Erythroblast (primary cell): ENCODE measurements at regions not wholly inside any gene's neighbourhood (a gene's known extent, or its start where the extent isn't known, plus 50 kb on each side); places are given as distances from the start of the nearest gene placed in this dataset.

Experiments
- GATA1 ChIP-seq: IDR thresholded peaks from 2 replicates; pipeline ENCODE4 v1.6.1; 2011; ENCODE audit warnings: low read depth, mild to moderate bottlenecking, control low read depth, low read length, moderate library complexity
- POLR2A ChIP-seq: IDR thresholded peaks from 2 replicates; pipeline ENCODE4 v1.6.1; 2011; ENCODE audit warnings: mild to moderate bottlenecking, low read length

GRCh38 chr5:175383350-175383749, 60.6 kb downstream of the DRD1 start:
- TF ChIP-seq POLR2A (no peak), GATA1 (no peak)
